CD4-positive, alpha-beta T cell treated with Interleukin-17A for 4 hours (primary cell): ENCODE measurements at regions not wholly inside any gene's neighbourhood (a gene's known extent, or its start where the extent isn't known, plus 50 kb on each side); places are given as distances from the start of the nearest gene placed in this dataset.
"Not testable (repeated sequence)": the region's sequence is repeated elsewhere in the genome, so short reads cannot be mapped to it uniquely, and the experiment has no call there.

Experiments used
- DNase-seq: peaks from one replicate; pipeline ENCODE4 v3.0.0-alpha.2; 2020; ENCODE audit warnings: mixed read lengths

DNA sequence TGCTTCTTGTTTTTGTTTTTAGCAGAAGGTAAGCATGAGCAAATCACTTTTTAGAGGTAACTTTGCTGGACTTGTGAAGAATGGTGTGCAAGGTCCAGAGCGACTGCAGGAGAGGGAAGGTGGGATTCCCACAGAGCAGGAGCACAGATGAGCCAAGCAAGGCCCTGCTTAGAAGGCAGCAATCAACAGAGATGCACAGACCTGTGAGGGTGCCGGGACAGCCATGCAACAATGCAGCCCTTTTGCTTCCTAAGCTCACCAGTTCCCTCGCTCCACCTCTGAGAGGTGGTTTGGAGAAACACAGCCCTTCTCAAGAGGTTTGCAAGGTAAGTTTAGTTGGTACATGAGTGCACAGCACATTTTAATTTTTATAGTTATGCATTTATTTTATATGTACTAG lies 85.1 kb upstream of the FBXO28 start:
- not testable (repeated sequence) for DNase-seq

GRCh38 chr1:224023122-224023521 lies 90.8 kb upstream of the FBXO28 start:
- not testable (repeated sequence) for DNase-seq

- DNase-seq: not testable (repeated sequence)
Measured at GRCh38 chr1:224022249-224022970, 91.5 kb upstream of the FBXO28 start.

DNA sequence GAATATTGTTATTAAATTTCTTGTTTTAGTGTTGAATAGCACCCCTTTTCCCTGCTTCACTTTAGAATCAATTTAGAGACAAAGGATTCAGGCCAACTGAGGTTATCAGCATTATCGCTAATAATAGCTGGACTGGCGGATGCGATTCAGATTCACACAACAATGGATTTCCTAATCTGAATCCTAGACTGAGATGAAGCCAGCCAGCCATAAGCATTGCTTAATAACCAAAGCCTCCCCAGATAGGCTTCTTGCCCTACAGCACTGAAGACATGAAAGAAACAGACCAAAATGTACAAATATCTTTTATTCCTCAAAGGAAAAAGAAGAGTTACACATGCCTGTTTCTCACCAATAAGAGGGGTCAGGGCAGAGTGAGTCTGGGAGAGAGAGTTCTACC lies 94.0 kb upstream of the FBXO28 start:
- not testable (repeated sequence) for DNase-seq

DNA sequence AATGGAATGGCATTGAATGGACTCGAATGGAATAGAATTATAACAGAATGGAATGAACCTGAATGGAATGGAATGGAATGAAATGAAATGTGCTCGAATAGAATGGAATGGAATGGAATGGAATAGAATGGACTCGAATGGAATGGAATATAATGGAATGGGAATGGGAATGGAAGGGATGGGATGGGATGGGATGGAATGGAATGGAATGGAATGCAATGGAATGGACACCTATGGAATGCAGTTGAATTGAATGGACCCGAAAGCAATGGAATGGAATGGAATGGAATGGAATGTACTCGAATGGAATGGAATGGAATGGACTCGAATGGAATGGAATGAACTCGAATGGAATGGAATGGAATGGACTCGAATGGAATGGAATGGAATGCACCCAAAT lies 98.1 kb upstream of the FBXO28 start:
- not testable (repeated sequence) for DNase-seq

- DNase-seq: no peak
Measured at GRCh38 chr1:224014330-224014649, 99.6 kb upstream of the FBXO28 start.

DNA sequence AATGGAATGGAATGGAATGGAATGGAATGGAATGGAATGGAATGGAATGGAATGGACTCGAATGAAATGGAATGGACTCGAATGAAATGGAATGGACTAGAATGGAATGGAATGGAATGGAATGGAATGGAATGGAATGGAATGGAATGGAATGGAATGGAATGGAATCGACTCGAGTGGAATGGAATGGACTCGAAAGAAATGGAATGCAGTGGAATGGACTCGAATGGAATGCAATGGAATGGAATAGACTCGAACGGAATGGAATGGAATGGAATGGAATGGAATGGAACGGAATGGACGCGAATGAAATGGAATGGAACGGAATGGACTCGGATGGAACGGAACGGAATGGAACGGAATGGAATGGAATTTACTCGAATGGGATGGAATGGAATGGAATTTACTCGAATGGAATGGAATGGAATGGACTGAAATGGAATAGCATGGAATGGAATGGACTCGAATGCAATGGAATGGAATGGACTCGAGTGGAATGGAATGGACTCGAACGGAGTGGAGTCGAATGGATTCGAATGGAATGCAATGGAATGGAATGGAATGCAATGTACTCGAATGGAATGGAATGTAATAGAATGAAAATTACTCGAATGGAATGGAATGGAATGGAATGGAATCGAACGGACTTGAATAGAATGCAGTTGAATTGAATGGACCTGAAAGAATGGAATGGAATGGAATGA lies 100.1 kb upstream of the FBXO28 start:
- not testable (repeated sequence) for DNase-seq

GRCh38 chr1:224012807-224013434 lies 101.0 kb upstream of the FBXO28 start:
- DNase-seq: not testable (repeated sequence)

DNA sequence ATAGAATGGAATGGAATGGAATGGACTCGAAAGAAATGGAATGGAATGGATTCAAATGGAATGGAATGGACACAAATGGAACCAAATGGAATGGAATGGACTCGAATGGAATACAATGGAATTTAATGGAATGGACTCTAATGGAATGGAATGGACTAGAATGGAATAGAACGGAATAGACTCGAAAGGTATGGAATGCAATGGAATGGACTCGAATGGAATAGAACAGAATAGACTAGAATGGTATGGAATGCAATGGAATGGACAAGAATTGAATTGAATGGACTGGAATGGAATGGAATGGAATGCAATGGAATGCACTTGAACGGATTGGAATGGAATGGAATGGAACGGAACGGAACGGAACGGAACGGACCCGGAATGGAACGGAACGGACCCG lies 101.7 kb upstream of the FBXO28 start:
- not testable (repeated sequence) for DNase-seq

DNA sequence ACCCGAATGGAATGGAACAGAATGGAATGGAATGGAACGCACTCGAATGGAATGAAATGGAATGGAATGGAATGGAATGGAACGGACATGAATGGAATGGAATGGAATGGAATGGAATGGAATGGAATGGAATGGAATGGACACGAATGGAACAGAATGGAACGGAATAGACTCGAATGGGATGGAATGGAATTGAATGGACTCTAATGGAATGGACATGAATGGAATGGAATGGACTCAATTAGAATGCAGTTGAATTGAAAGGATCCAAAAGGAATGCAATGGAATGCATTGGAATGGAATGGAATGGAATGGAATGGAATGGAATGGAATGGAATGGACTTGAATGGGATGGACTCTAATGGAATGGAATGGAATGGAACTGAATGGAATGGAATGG lies 102.2 kb upstream of the FBXO28 start:
- not testable (repeated sequence) for DNase-seq

GRCh38 chr1:224011153-224011552 lies 102.8 kb upstream of the FBXO28 start:
- DNase-seq: not testable (repeated sequence)

DNA sequence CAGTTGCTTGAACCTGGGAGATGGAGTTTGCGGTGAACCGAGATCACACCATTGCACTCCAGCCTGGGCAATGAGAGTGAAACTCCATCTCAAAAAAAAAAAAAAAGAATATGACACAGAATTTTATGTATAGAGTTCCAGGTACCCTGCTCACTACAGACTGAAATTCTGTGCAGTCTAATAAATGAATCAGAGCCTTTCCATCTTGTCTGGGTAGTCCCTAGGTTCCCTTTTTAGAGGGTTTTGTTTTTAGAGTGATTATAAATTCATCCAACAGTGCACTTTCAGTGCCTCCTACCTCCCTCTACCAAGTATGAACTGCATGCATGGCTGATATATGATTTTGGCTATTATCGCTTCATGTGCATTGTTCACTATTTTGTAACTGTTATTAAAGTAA lies 107.9 kb upstream of the FBXO28 start:
- not testable (repeated sequence) for DNase-seq

- DNase-seq: peak; percentile 68
Measured at GRCh38 chr1:224004552-224005315, 109.2 kb upstream of the FBXO28 start.

- not testable (repeated sequence) for DNase-seq
Measured at GRCh38 chr1:224003896-224004295, 110.0 kb upstream of the FBXO28 start.

DNA sequence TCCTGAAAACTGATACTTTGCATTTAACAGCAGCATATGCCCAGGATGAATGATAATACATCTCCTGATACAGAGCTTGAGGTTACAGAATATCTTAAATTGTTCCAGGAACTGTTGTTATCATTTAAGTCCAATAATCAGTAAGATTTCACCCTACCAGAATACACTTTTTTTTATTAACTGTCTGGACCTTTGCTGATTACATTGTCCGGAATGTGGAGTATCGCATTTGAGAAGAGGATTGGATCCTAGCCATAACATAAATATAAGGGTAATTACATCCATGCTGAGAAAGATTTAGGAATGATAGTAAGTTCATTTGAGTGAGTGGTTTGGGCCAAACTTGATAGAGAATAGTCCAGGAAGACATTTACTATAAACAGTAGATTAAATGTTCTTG lies 112.2 kb upstream of the FBXO28 start:
- not testable (repeated sequence) for DNase-seq

- not testable (repeated sequence) for DNase-seq
Measured at GRCh38 chr1:223999761-224000160, 114.2 kb upstream of the FBXO28 start.

DNA sequence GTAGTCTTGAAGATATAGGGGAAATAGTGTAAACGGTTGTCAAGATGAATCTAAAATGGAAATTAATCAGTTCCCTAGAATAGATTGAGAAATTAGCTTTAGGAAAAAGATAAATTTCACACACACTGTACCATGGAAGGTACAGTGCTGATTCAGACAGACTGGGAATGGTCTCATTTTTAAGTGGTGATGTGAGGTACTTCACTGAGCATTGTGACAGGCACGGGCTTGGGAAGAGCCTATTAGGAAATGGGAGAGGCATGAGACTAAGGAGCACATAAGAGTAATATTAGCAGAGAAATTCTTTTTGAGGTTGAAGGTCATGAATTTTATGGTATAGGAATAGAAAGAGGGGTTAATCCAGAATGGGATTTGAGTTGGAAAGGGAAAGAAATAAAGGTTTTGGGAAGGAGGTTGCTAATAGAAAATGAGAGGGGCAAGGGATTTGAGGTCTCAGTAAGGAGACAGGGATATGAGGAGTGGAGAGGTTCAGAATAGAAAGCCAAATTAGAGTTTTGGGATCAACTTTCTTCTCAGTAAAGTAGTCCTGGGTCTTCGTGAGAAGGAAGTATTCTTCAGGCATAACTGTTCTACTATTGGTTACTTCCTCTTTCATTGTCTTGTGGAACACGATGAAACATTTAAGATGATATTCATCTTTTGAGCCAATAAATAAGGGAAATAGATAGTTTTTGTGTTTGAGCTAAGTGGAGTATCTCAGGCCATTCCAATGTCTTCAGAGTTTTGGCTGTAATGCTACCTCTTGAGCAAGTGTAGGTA lies 115.0 kb upstream of the FBXO28 start:
- not testable (repeated sequence) for DNase-seq

GRCh38 chr1:223996376-223996775 lies 117.5 kb upstream of the FBXO28 start:
- not testable (repeated sequence) for DNase-seq

GRCh38 chr1:223992456-223993246 lies 121.3 kb upstream of the FBXO28 start:
- DNase-seq: peak; percentile 99

GRCh38 chr1:223991297-223991857 lies 122.5 kb upstream of the FBXO28 start:
- DNase-seq: not testable (repeated sequence)

GRCh38 chr1:223961985-223962384 lies 116.2 kb upstream of the TP53BP2 start:
- not testable (repeated sequence) for DNase-seq
